H9 (cell line): ENCODE measurements at regions not wholly inside any gene's neighbourhood (a gene's known extent, or its start where the extent isn't known, plus 50 kb on each side); places are given as distances from the start of the nearest gene placed in this dataset.

Experiments
- DNase-seq: peaks from one replicate; pipeline ENCODE4 v3.0.0-alpha.2; 2017
- H2AFZ ChIP-seq: one replicate; pipeline ENCODE4 v1.6.1; 2013; ENCODE audit warnings: mild to moderate bottlenecking, low read length, control low read depth, moderate library complexity
- H2AK5ac ChIP-seq: 2 replicates; pipeline ENCODE4 v1.6.1; 2013; ENCODE audit warnings: low read length, control low read depth, mixed read lengths; ENCODE audit not compliant: insufficient read length
- H2BK120ac ChIP-seq: one replicate; pipeline ENCODE4 v1.6.1; 2013; ENCODE audit warnings: low read depth, mild to moderate bottlenecking, low read length, control low read depth, inconsistent platforms; ENCODE audit not compliant: poor library complexity, severe bottlenecking
- H2BK12ac ChIP-seq: 2 replicates; pipeline ENCODE4 v1.6.1; 2013; ENCODE audit warnings: low read length, control low read depth, mixed read lengths, low read depth; ENCODE audit not compliant: insufficient read length
- H2BK15ac ChIP-seq: 2 replicates; pipeline ENCODE4 v1.6.1; 2013; ENCODE audit warnings: low read depth, low read length, control low read depth
- H2BK20ac ChIP-seq: one replicate; pipeline ENCODE4 v1.6.1; 2013; ENCODE audit warnings: low read depth, mild to moderate bottlenecking, low read length, control low read depth, inconsistent platforms; ENCODE audit not compliant: poor library complexity, severe bottlenecking
- H2BK5ac ChIP-seq: 2 replicates; pipeline ENCODE4 v1.6.1; 2013; ENCODE audit warnings: low read length, control low read depth, mixed read lengths; ENCODE audit not compliant: insufficient read length
- H3K14ac ChIP-seq: 2 replicates; pipeline ENCODE4 v1.6.1; 2013; ENCODE audit warnings: low read length, control low read depth; ENCODE audit not compliant: insufficient read depth
- H3K18ac ChIP-seq: 2 replicates; pipeline ENCODE4 v1.6.1; 2013; ENCODE audit warnings: low read depth, mild to moderate bottlenecking, mixed read lengths, low read length, control low read depth; ENCODE audit not compliant: insufficient read length
- H3K23ac ChIP-seq: 2 replicates; pipeline ENCODE4 v1.6.1; 2013; ENCODE audit warnings: low read length, control low read depth, mixed read lengths, low read depth; ENCODE audit not compliant: insufficient read length
- H3K23me2 ChIP-seq: 2 replicates; pipeline ENCODE4 v1.6.1; 2013; ENCODE audit warnings: low read depth, mild to moderate bottlenecking, mixed read lengths, low read length, control low read depth; ENCODE audit not compliant: insufficient read length, poor library complexity, severe bottlenecking
- H3K27ac ChIP-seq: 2 replicates; pipeline ENCODE4 v1.5.1; 2013; ENCODE audit warnings: low read length, control low read depth, mixed read lengths, low read depth; ENCODE audit not compliant: insufficient read length
- H3K27me3 ChIP-seq: 2 replicates; pipeline ENCODE4 v1.6.1; 2013; ENCODE audit warnings: low read length, control low read depth, inconsistent platforms; ENCODE audit not compliant: insufficient read depth
- H3K4ac ChIP-seq: 2 replicates; pipeline ENCODE4 v1.6.1; 2013; ENCODE audit warnings: low read depth, mild to moderate bottlenecking, control low read depth, inconsistent platforms, low read length, moderate library complexity
- H3K4me1 ChIP-seq: 2 replicates; pipeline ENCODE4 v1.6.1; 2013; ENCODE audit warnings: low read length, control low read depth, inconsistent platforms; ENCODE audit not compliant: insufficient read depth
- H3K4me2 ChIP-seq: 2 replicates; pipeline ENCODE4 v1.6.1; 2013; ENCODE audit warnings: low read length, control low read depth, mixed read lengths; ENCODE audit not compliant: insufficient read length, insufficient read depth
- H3K56ac ChIP-seq: 2 replicates; pipeline ENCODE4 v1.6.1; 2013; ENCODE audit warnings: low read depth, mild to moderate bottlenecking, mixed read lengths, low read length, control low read depth; ENCODE audit not compliant: insufficient read length
- H3K79me1 ChIP-seq: 2 replicates; pipeline ENCODE4 v1.6.1; 2013; ENCODE audit warnings: low read depth, mild to moderate bottlenecking, moderate library complexity, low read length, control low read depth, inconsistent platforms; ENCODE audit not compliant: insufficient read depth, poor library complexity, severe bottlenecking
- H3K79me2 ChIP-seq: 2 replicates; pipeline ENCODE4 v1.6.1; 2013; ENCODE audit warnings: low read length, control low read depth, inconsistent platforms; ENCODE audit not compliant: insufficient read depth
- H3K9ac ChIP-seq: 2 replicates; pipeline ENCODE4 v1.6.1; 2013; ENCODE audit warnings: low read length, control low read depth, mixed read lengths; ENCODE audit not compliant: insufficient read length; ENCODE audit errors: extremely low read depth
- H3K9me3 ChIP-seq: one replicate; pipeline ENCODE4 v1.6.1; 2013; ENCODE audit warnings: low read depth, low read length, inconsistent platforms; ENCODE audit not compliant: control insufficient read depth
- H3T11ph ChIP-seq: one replicate; pipeline ENCODE4 v1.6.1; 2013; ENCODE audit warnings: mild to moderate bottlenecking, low read length, control low read depth, inconsistent platforms
- H4K20me1 ChIP-seq: one replicate; pipeline ENCODE4 v1.6.1; 2013; ENCODE audit not compliant: control insufficient read depth, insufficient read length, insufficient read depth
- H4K5ac ChIP-seq: 2 replicates; pipeline ENCODE4 v1.6.1; 2013; ENCODE audit warnings: low read depth, mild to moderate bottlenecking, mixed read lengths, low read length, control low read depth; ENCODE audit not compliant: insufficient read length
- H4K8ac ChIP-seq: replicated peaks from 2 replicates; pipeline ENCODE4 v1.6.1; 2013; ENCODE audit warnings: low read length, control low read depth, mixed read lengths, low read depth; ENCODE audit not compliant: insufficient read length
- H4K91ac ChIP-seq: 2 replicates; pipeline ENCODE4 v1.6.1; 2013; ENCODE audit warnings: low read depth, mild to moderate bottlenecking, moderate library complexity, mixed read lengths, low read length, control low read depth; ENCODE audit not compliant: insufficient read length
- H3K27ac Mint-ChIP-seq, 3 experiments: 2 replicates in 2 of 3; 3 replicates in 1 of 3; pipeline ENCODE4 v1.8.0; 2020 to 2021; ENCODE audit warnings: mixed read lengths in 3 of 3, mild to moderate bottlenecking in 1 of 3, moderate library complexity in 1 of 3
- H3K27me3 Mint-ChIP-seq: 2 replicates; pipeline ENCODE4 v1.8.0; 2021; ENCODE audit warnings: low read depth, mild to moderate bottlenecking, moderate library complexity, mixed read lengths
- H3K36me3 Mint-ChIP-seq, 3 experiments: 2 replicates in 2 of 3; 3 replicates in 1 of 3; pipeline ENCODE4 v1.8.0; 2020 to 2021; ENCODE audit warnings: low read depth in 3 of 3, mixed read lengths in 3 of 3; ENCODE audit not compliant: insufficient read depth in 1 of 3
- H3K4me1 Mint-ChIP-seq, 2 experiments: 2 replicates each; pipeline ENCODE4 v1.8.0; 2020; ENCODE audit warnings: mixed read lengths in 2 of 2
- H3K4me3 Mint-ChIP-seq, 2 experiments: 2 replicates in 1 of 2; 3 replicates in 1 of 2; pipeline ENCODE4 v1.8.0; 2020 to 2021; ENCODE audit warnings: mild to moderate bottlenecking in 2 of 2, mixed read lengths in 2 of 2, moderate library complexity in 1 of 2
- H3K9me3 Mint-ChIP-seq, 2 experiments: 2 replicates in 1 of 2; 3 replicates in 1 of 2; pipeline ENCODE4 v1.8.0; 2020; ENCODE audit warnings: mild to moderate bottlenecking in 2 of 2, mixed read lengths in 2 of 2, moderate library complexity in 1 of 2
- CTCF ChIP-seq: fragments of 200-600 bp; sonication (generic); conservative IDR thresholded peaks from 3 replicates; pipeline ENCODE4 v1.8.0; 2021; ENCODE audit warnings: antibody characterized with exemption, mild to moderate bottlenecking
- WGBS: extraction: QIAGEN DNeasy Blood & Tissue Kit; methylation state at CpG from one replicate; pipeline ENCODE4 v1.1.7; 2013; ENCODE audit warnings: missing lambda C conversion rate, low lambda C conversion rate, mixed read lengths; ENCODE audit not compliant: insufficient read length; ENCODE audit errors: extremely low coverage; 5-methylcytosine and 5-hydroxymethylcytosine counted together

GRCh38 chr6:19219931-19220330, 617.2 kb upstream of the ID4 start:
- no peak for DNase-seq
- Histone ChIP-seq H2BK120ac (no peak overlapping the region), H3K4me2 (no peak overlapping the region), H3K18ac (no peak overlapping the region), H3K14ac (no peak overlapping the region), H4K5ac (no peak overlapping the region), H2AFZ (no peak overlapping the region), H4K8ac (no peak overlapping the region), H3K79me1 (no peaks in the 10 kb centered on the region), H4K20me1 (no peaks in the 10 kb centered on the region), H3K27me3 (no peaks in the 10 kb centered on the region), H2BK15ac (no peak overlapping the region), H3K4ac (no peak overlapping the region), H3K27ac (no peak overlapping the region), H2BK20ac (no peak overlapping the region), H3K9me3 (no peaks in the 10 kb centered on the region), H2BK12ac (no peak overlapping the region), H3K23me2 (no peaks in the 10 kb centered on the region), H3K9ac (no peak overlapping the region), H2AK5ac (no peak overlapping the region), H2BK5ac (no peak overlapping the region), H3K4me1 (no peaks in the 10 kb centered on the region), H3K23ac (no peak overlapping the region), H3K56ac (no peak overlapping the region), H3K79me2 (no peaks in the 10 kb centered on the region), H3T11ph (no peak overlapping the region), H4K91ac (no peak overlapping the region)
- peaks cover 11 to 12% of the 10 kb centered on the region in 2 experiments for H3K9me3 Mint-ChIP-seq
- WGBS: no CpG with 5 or more reads among the region's 1 CpG
- H3K4me3 Mint-ChIP-seq: no peak overlapping the region
- no peaks in the 10 kb centered on the region for H3K4me1 Mint-ChIP-seq
- no peak overlapping the region for H3K27ac Mint-ChIP-seq
- H3K36me3 Mint-ChIP-seq: peaks cover 4 to 8% (median 4%) of the 10 kb centered on the region in 3 experiments; a peak in 6 of 7 replicates
- 0 out of 2 replicates have a peak, but pooled peaks cover 5% of the 10 kb centered on the region for H3K27me3 Mint-ChIP-seq
- TF ChIP-seq CTCF: no peak
